Fibroblast of lung (primary cell): ENCODE measurements at regions not wholly inside any gene's neighbourhood (a gene's known extent, or its start where the extent isn't known, plus 50 kb on each side); places are given as distances from the start of the nearest gene placed in this dataset.

Experiments used
- DNase-seq, 2 donors: peaks; one replicate each; pipeline versions ENCODE4 v3.0.0 to v3.0.0-alpha.2; 2010; ENCODE audit warnings: low read depth in 2 of 2
- H2AFZ ChIP-seq: 2 replicates; pipeline ENCODE4 v1.5.1; 2012; ENCODE audit warnings: low read length, control low read depth, inconsistent platforms
- H3K27ac ChIP-seq: 2 replicates; pipeline ENCODE4 v1.5.1; 2011; ENCODE audit warnings: low read length, control low read depth; ENCODE audit not compliant: insufficient read depth
- H3K27me3 ChIP-seq: 2 replicates; pipeline ENCODE4 v1.5.1; 2011; ENCODE audit warnings: mild to moderate bottlenecking, low read length; ENCODE audit not compliant: control insufficient read depth, insufficient read depth
- H3K36me3 ChIP-seq: 2 replicates; pipeline ENCODE4 v1.5.1; 2011; ENCODE audit warnings: low read length; ENCODE audit not compliant: control insufficient read depth, insufficient read depth
- H3K4me1 ChIP-seq: 2 replicates; pipeline ENCODE4 v1.5.1; 2011; ENCODE audit warnings: low read length; ENCODE audit not compliant: control insufficient read depth, insufficient read depth; ENCODE audit errors: extremely low read depth
- H3K4me2 ChIP-seq: 2 replicates; pipeline ENCODE4 v1.5.1; 2011; ENCODE audit warnings: low read length, control low read depth; ENCODE audit not compliant: insufficient read depth; ENCODE audit errors: extremely low read depth
- H3K4me3 ChIP-seq, 4 experiments: fragments of 200-600 bp in 1 of 4; sonication (generic) in 1 of 4; replicated peaks in 1 of 4; 2 replicates each; pipeline ENCODE4 v1.5.1; 2011 to 2016; ENCODE audit warnings: low read length in 4 of 4, low read depth in 3 of 4, mild to moderate bottlenecking in 3 of 4, control low read depth in 2 of 4, inconsistent platforms in 1 of 4, mixed read lengths in 1 of 4; ENCODE audit not compliant: insufficient read depth in 1 of 4; ENCODE audit errors: control extremely low read depth in 1 of 4
- H3K79me2 ChIP-seq: 2 replicates; pipeline ENCODE4 v1.5.1; 2012; ENCODE audit warnings: mild to moderate bottlenecking, low read length, inconsistent platforms; ENCODE audit not compliant: control insufficient read depth, insufficient read depth
- H3K9ac ChIP-seq: 2 replicates; pipeline ENCODE4 v1.5.1; 2011; ENCODE audit warnings: mild to moderate bottlenecking, low read length, control low read depth; ENCODE audit not compliant: insufficient read depth
- H3K9me3 ChIP-seq: 2 replicates; pipeline ENCODE4 v1.5.1; 2012; ENCODE audit warnings: low read depth, low read length; ENCODE audit not compliant: control insufficient read depth, insufficient read depth
- H4K20me1 ChIP-seq: 2 replicates; pipeline ENCODE4 v1.5.1; 2011; ENCODE audit warnings: low read length; ENCODE audit not compliant: control insufficient read depth, insufficient read depth; ENCODE audit errors: extremely low read depth
- CTCF ChIP-seq, 2 donors: IDR thresholded peaks in 1 of 2; conservative IDR thresholded peaks in 1 of 2; 1 replicate in 1 of 2; 2 replicates in 1 of 2; pipeline ENCODE4 v1.5.1; 2011 to 2012; ENCODE audit warnings: low read length in 2 of 2, control low read depth in 1 of 2, inconsistent platforms in 1 of 2, low read depth in 1 of 2, mild to moderate bottlenecking in 1 of 2
- EZH2 ChIP-seq: IDR thresholded peaks from 2 replicates; pipeline ENCODE4 v1.5.1; 2012; ENCODE audit warnings: low read length, control low read depth, mild to moderate bottlenecking; ENCODE audit errors: missing control alignments

GRCh38 chr3:70519913-70520659 is 207.6 kb upstream of the MDFIC2 start:
- no peak overlapping the region for H3K4me3 ChIP-seq
- peak; percentile 12 to 83 for DNase-seq
- H2AFZ ChIP-seq = no peak overlapping the region
- no peaks in the 10 kb centered on the region for H3K36me3 ChIP-seq
- H3K27ac ChIP-seq = no peak overlapping the region
- TF ChIP-seq CTCF (conservative IDR thresholded peaks at IDR 0.05 in 1 of 2, IDR thresholded peaks at IDR 0.05 in 1 of 2; ENCODE audit: low read depth in 1 of 2, low read length in 2 of 2) (no peak), EZH2 (no peak)
- no peak overlapping the region for H3K4me2 ChIP-seq
- no peak overlapping the region for H3K9ac ChIP-seq
- no peaks in the 10 kb centered on the region for H3K27me3 ChIP-seq
- no peaks in the 10 kb centered on the region for H3K4me1 ChIP-seq
- H3K79me2 ChIP-seq = no peaks in the 10 kb centered on the region
- H3K9me3 ChIP-seq = no peaks in the 10 kb centered on the region
- H4K20me1 ChIP-seq = no peaks in the 10 kb centered on the region

DNA sequence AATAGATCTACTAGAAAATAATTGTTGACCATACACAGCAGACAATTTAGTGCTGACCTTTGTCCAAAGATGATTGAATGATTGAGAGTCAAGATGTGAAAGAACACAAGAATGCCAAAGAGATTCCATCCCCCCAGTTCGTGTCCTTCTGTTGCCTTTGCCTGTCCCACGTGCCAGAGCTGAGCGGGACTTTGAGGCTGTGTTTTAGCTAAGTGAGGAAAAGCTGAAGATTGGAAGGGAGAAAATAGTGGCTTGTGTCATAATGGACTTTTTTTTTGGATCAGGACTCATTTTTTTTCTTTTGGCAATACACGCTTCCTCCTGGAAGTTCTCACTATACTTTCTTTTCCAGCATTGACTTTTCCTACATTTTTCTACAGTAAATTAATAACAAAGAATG is 206.6 kb upstream of the MDFIC2 start:
- no peaks in the 10 kb centered on the region for H3K27me3 ChIP-seq
- no peak overlapping the region for H3K4me3 ChIP-seq
- no peaks in the 10 kb centered on the region for H3K36me3 ChIP-seq
- no peak overlapping the region for H3K4me2 ChIP-seq
- no peaks in the 10 kb centered on the region for H3K79me2 ChIP-seq
- no peak overlapping the region for H3K27ac ChIP-seq
- no peaks in the 10 kb centered on the region for H4K20me1 ChIP-seq
- no peak overlapping the region for H2AFZ ChIP-seq
- TF ChIP-seq CTCF (conservative IDR thresholded peaks at IDR 0.05 in 1 of 2, IDR thresholded peaks at IDR 0.05 in 1 of 2; ENCODE audit: low read depth in 1 of 2, low read length in 2 of 2) = no peak
- no peaks in the 10 kb centered on the region for H3K4me1 ChIP-seq
- H3K9ac ChIP-seq = no peak overlapping the region
- no peak for DNase-seq
- H3K9me3 ChIP-seq = no peaks in the 10 kb centered on the region

GRCh38 chr3:70518356-70518755 is 205.9 kb upstream of the MDFIC2 start:
- Histone ChIP-seq H4K20me1 (no peaks in the 10 kb centered on the region), H2AFZ (no peak overlapping the region), H3K9me3 (no peaks in the 10 kb centered on the region), H3K4me2 (no peak overlapping the region), H3K36me3 (no peaks in the 10 kb centered on the region), H3K27me3 (no peaks in the 10 kb centered on the region), H3K4me3 (no peak overlapping the region), H3K4me1 (no peaks in the 10 kb centered on the region), H3K9ac (no peak overlapping the region), H3K79me2 (no peaks in the 10 kb centered on the region), H3K27ac (no peak overlapping the region)
- TF ChIP-seq EZH2 (no peak), CTCF (conservative IDR thresholded peaks at IDR 0.05 in 1 of 2, IDR thresholded peaks at IDR 0.05 in 1 of 2; ENCODE audit: low read depth in 1 of 2, low read length in 2 of 2) (no peak)
- no peak for DNase-seq
